ENCODE measurements at regions not wholly inside any gene's neighbourhood (a gene's known extent, or its start where the extent isn't known, plus 50 kb on each side); places are given as distances from the start of the nearest gene placed in this dataset.

- no peak overlapping the region for H3K4me3 ChIP-seq
- intact Hi-C loops (cut with DNase I): no loop called here
- no peak for ATAC-seq
- no peaks in the 10 kb centered on the region for H3K4me1 ChIP-seq
- H3K36me3 ChIP-seq: no peaks in the 10 kb centered on the region
- DNase-seq: no peak
- no peak for TF ChIP-seq POLR2A (IDR thresholded peaks at IDR 0.05)
- TF ChIP-seq, protein P1, sequence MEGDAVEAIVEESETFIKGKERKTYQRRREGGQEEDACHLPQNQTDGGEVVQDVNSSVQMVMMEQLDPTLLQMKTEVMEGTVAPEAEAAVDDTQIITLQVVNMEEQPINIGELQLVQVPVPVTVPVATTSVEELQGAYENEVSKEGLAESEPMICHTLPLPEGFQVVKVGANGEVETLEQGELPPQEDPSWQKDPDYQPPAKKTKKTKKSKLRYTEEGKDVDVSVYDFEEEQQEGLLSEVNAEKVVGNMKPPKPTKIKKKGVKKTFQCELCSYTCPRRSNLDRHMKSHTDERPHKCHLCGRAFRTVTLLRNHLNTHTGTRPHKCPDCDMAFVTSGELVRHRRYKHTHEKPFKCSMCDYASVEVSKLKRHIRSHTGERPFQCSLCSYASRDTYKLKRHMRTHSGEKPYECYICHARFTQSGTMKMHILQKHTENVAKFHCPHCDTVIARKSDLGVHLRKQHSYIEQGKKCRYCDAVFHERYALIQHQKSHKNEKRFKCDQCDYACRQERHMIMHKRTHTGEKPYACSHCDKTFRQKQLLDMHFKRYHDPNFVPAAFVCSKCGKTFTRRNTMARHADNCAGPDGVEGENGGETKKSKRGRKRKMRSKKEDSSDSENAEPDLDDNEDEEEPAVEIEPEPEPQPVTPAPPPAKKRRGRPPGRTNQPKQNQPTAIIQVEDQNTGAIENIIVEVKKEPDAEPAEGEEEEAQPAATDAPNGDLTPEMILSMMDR (IDR thresholded peaks at IDR 0.05): no peak
- no peaks in the 10 kb centered on the region for H3K9me3 ChIP-seq
- H3K27me3 ChIP-seq: no peaks in the 10 kb centered on the region
- H3K27ac ChIP-seq: no peak overlapping the region
- 63% methylated on average over 6 of the region's 6 CpGs for WGBS (ENCODE audit: insufficient coverage, low coverage, low lambda C conversion rate, missing lambda C conversion rate)
Measured at GRCh38 chr21:26686705-26687104, 113.6 kb upstream of the CYYR1 start.

GRCh38 chr21:26686278-26686677 is 113.2 kb upstream of the CYYR1 start:
- no peaks in the 10 kb centered on the region for H3K4me1 ChIP-seq
- TF ChIP-seq, protein P1 (IDR thresholded peaks at IDR 0.05): no peak
- no peak for TF ChIP-seq POLR2A (IDR thresholded peaks at IDR 0.05)
- H3K4me3 ChIP-seq: no peak overlapping the region
- no peak overlapping the region for H3K27ac ChIP-seq
- intact Hi-C loops (cut with DNase I): no loop called here
- no peaks in the 10 kb centered on the region for H3K27me3 ChIP-seq
- no peaks in the 10 kb centered on the region for H3K9me3 ChIP-seq
- DNase-seq: no peak
- no peaks in the 10 kb centered on the region for H3K36me3 ChIP-seq
- 19% methylated on average over 3 of the region's 3 CpGs for WGBS (ENCODE audit: insufficient coverage, low coverage, low lambda C conversion rate, missing lambda C conversion rate)
- ATAC-seq: no peak

- 37% methylated on average over 4 of the region's 4 CpGs for WGBS (ENCODE audit: insufficient coverage, low coverage, low lambda C conversion rate, missing lambda C conversion rate)
- no peak for DNase-seq
- no peaks in the 10 kb centered on the region for H3K36me3 ChIP-seq
- TF ChIP-seq, protein P1 (IDR thresholded peaks at IDR 0.05): no peak
- no peak for TF ChIP-seq POLR2A (IDR thresholded peaks at IDR 0.05)
- H3K27ac ChIP-seq: no peak overlapping the region
- no peaks in the 10 kb centered on the region for H3K27me3 ChIP-seq
- H3K4me1 ChIP-seq: no peaks in the 10 kb centered on the region
- no peaks in the 10 kb centered on the region for H3K9me3 ChIP-seq
- intact Hi-C loops (cut with DNase I): no loop called here
- no peak for ATAC-seq
- H3K4me3 ChIP-seq: no peak overlapping the region
Measured at GRCh38 chr21:26684889-26685288, 111.8 kb upstream of the CYYR1 start.

DNA sequence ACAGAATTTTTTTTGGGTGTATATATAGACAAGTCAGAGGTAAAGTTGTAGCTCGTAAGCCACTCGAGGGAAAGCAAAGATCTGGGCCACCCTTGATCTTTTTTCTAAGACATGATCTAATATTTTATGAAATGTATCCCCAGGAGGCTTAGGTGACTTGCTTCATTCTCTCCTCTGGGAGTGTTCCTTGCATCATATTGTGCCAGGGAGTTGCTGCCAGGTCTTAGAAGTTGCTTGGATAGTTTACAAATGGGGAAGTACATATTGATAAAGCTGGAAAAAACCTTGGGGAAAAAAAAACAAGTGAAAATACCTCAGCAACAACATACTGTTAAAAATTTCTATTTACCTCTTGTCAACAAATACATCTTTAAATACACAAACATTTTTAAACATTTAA is 110.9 kb upstream of the CYYR1 start:
- DNase-seq: no peak
- no peaks in the 10 kb centered on the region for H3K36me3 ChIP-seq
- WGBS (ENCODE audit: insufficient coverage, low coverage, low lambda C conversion rate, missing lambda C conversion rate): 46% methylated on average over 2 of the region's 2 CpGs
- intact Hi-C loops (cut with DNase I): no loop called here
- H3K9me3 ChIP-seq: no peaks in the 10 kb centered on the region
- no peak overlapping the region for H3K4me3 ChIP-seq
- H3K4me1 ChIP-seq: no peaks in the 10 kb centered on the region
- H3K27ac ChIP-seq: no peak overlapping the region
- no peak for ATAC-seq
- TF ChIP-seq, protein P1 (IDR thresholded peaks at IDR 0.05): no peak
- TF ChIP-seq POLR2A (IDR thresholded peaks at IDR 0.05): no peak
- no peaks in the 10 kb centered on the region for H3K27me3 ChIP-seq

DNA sequence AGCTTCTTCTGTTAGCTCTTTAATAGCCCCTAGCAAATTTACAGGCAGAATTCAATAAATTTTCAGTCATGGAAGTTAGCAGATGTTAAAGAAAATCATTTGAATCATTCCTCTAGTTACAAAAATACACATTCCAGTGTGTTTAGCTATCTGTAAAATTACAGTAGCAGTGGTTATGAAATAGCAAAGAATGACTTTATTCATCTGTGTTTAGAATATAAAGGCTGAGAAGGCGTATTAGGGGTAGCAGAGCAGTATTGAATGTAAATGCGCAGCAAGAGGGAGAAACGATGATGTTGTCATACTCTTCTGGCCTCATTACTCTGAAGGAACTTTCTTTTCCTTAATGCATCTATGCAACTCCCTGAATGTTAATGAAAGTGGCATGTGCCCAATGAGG is 106.2 kb upstream of the CYYR1 start:
- Histone ChIP-seq H3K27me3 (no peaks in the 10 kb centered on the region), H3K27ac (no peak overlapping the region), H3K9me3 (no peaks in the 10 kb centered on the region), H3K4me3 (no peak overlapping the region), H3K4me1 (no peaks in the 10 kb centered on the region), H3K36me3 (no peaks in the 10 kb centered on the region)
- no peak for ATAC-seq
- no peak for DNase-seq
- TF ChIP-seq, protein P1 (IDR thresholded peaks at IDR 0.05): no peak
- TF ChIP-seq POLR2A (IDR thresholded peaks at IDR 0.05): no peak
- 57% methylated on average over 3 of the region's 3 CpGs for WGBS (ENCODE audit: insufficient coverage, low coverage, low lambda C conversion rate, missing lambda C conversion rate)
- intact Hi-C loops (cut with DNase I): no loop called here

All from right lobe of liver (tissue), 6 donors.